ENCODE measurements at regions not wholly inside any gene's neighbourhood (a gene's known extent, or its start where the extent isn't known, plus 50 kb on each side); places are given as distances from the start of the nearest gene placed in this dataset.

GRCh38 chr4:18934197-18934596 is 912.6 kb upstream of the LCORL start:
- peaks cover 4% of the 10 kb centered on the region for H3K27me3 ChIP-seq (ENCODE audit: low read depth)
- H3K4me1 ChIP-seq = peaks cover 2% of the 10 kb centered on the region; the same call in 1 of the 2 replicates
- H3K9me3 ChIP-seq = no peaks in the 10 kb centered on the region
- no peak overlapping the region for H3K4me3 ChIP-seq
- DNase-seq (ENCODE audit: low spot score in 2 of 2) = no peak
- no peaks in the 10 kb centered on the region for H3K36me3 ChIP-seq (replicated peaks)
- in situ Hi-C loops (cut with MboI; ENCODE audit: low sequenced_read_pairs) = no loop called here

- H3K27me3 ChIP-seq (ENCODE audit: low read depth) = peaks cover 4% of the 10 kb centered on the region
- H3K4me3 ChIP-seq = no peak overlapping the region
- DNase-seq (ENCODE audit: low spot score in 2 of 2) = no peak
- H3K4me1 ChIP-seq = peaks cover 2% of the 10 kb centered on the region; the same call in 1 of the 2 replicates
- H3K36me3 ChIP-seq (replicated peaks) = no peaks in the 10 kb centered on the region
- in situ Hi-C loops (cut with MboI; ENCODE audit: low sequenced_read_pairs) = no loop called here
- H3K9me3 ChIP-seq = no peaks in the 10 kb centered on the region
Observed at GRCh38 chr4:18932730-18933339, 911.3 kb upstream of the LCORL start.

- in situ Hi-C loops (cut with MboI; ENCODE audit: low sequenced_read_pairs) = no loop called here
- no peaks in the 10 kb centered on the region for H3K36me3 ChIP-seq (replicated peaks)
- H3K9me3 ChIP-seq = no peaks in the 10 kb centered on the region
Observed at GRCh38 chr4:18931643-18932377, 910.3 kb upstream of the LCORL start.

GRCh38 chr4:18930487-18930886 is 908.9 kb upstream of the LCORL start:
- DNase-seq (ENCODE audit: low spot score in 2 of 2) = no peak
- H3K9me3 ChIP-seq = no peaks in the 10 kb centered on the region
- in situ Hi-C loops (cut with MboI; ENCODE audit: low sequenced_read_pairs) = no loop called here
- H3K27me3 ChIP-seq (ENCODE audit: low read depth) = no peaks in the 10 kb centered on the region
- H3K4me1 ChIP-seq = no peaks in the 10 kb centered on the region; the same call in 1 of the 2 replicates
- no peaks in the 10 kb centered on the region for H3K36me3 ChIP-seq (replicated peaks)
- H3K4me3 ChIP-seq = no peak overlapping the region

More at GRCh38 chr4:18931643-18932377, 910.3 kb upstream of the LCORL start:
- DNase-seq (ENCODE audit: low spot score in 2 of 2) = no peak
- Histone ChIP-seq H3K4me1 (peaks cover 2% of the 10 kb centered on the region; the same call in 1 of the 2 replicates), H3K27me3 (ENCODE audit: low read depth) (no peaks in the 10 kb centered on the region; the same call in 1 of the 2 replicates), H3K4me3 (no peak overlapping the region)

- in situ Hi-C loops (cut with MboI; ENCODE audit: low sequenced_read_pairs) = no loop called here
- DNase-seq (ENCODE audit: low spot score in 2 of 2) = no peak
- H3K4me1 ChIP-seq = no peaks in the 10 kb centered on the region
- H3K27me3 ChIP-seq (ENCODE audit: low read depth) = no peaks in the 10 kb centered on the region
- H3K36me3 ChIP-seq (replicated peaks) = no peaks in the 10 kb centered on the region
- H3K9me3 ChIP-seq = no peaks in the 10 kb centered on the region
- H3K4me3 ChIP-seq = no peak overlapping the region
Observed at GRCh38 chr4:18923496-18924161, 902.1 kb upstream of the LCORL start.

GRCh38 chr4:18917689-18918088 is 896.1 kb upstream of the LCORL start:
- in situ Hi-C loops (cut with MboI; ENCODE audit: low sequenced_read_pairs) = no loop called here
- Histone ChIP-seq H3K4me3 (no peak overlapping the region), H3K9me3 (no peaks in the 10 kb centered on the region), H3K27me3 (ENCODE audit: low read depth) (peaks cover 2% of the 10 kb centered on the region; the same call in 1 of the 2 replicates), H3K36me3 (replicated peaks) (no peaks in the 10 kb centered on the region), H3K4me1 (no peaks in the 10 kb centered on the region)
- DNase-seq (ENCODE audit: low spot score in 2 of 2) = no peak

GRCh38 chr4:18914182-18914581 is 892.6 kb upstream of the LCORL start:
- H3K9me3 ChIP-seq = no peaks in the 10 kb centered on the region
- in situ Hi-C loops (cut with MboI; ENCODE audit: low sequenced_read_pairs) = no loop called here
- H3K4me3 ChIP-seq = no peak overlapping the region
- H3K4me1 ChIP-seq = no peaks in the 10 kb centered on the region
- peaks cover 2% of the 10 kb centered on the region; the same call in 1 of the 2 replicates for H3K27me3 ChIP-seq (ENCODE audit: low read depth)
- DNase-seq (ENCODE audit: low spot score in 2 of 2) = no peak
- H3K36me3 ChIP-seq (replicated peaks) = no peaks in the 10 kb centered on the region

- H3K4me3 ChIP-seq = no peak overlapping the region
- H3K9me3 ChIP-seq = no peaks in the 10 kb centered on the region
- no peak for DNase-seq (ENCODE audit: low spot score in 2 of 2)
- H3K27me3 ChIP-seq (ENCODE audit: low read depth) = peaks cover 2% of the 10 kb centered on the region; the same call in 1 of the 2 replicates
- in situ Hi-C loops (cut with MboI; ENCODE audit: low sequenced_read_pairs) = no loop called here
- H3K36me3 ChIP-seq (replicated peaks) = no peaks in the 10 kb centered on the region
- no peaks in the 10 kb centered on the region for H3K4me1 ChIP-seq
Observed at GRCh38 chr4:18894928-18895327, 873.4 kb upstream of the LCORL start.

GRCh38 chr4:18882468-18882867 is 860.9 kb upstream of the LCORL start:
- H3K9me3 ChIP-seq = no peaks in the 10 kb centered on the region
- no peaks in the 10 kb centered on the region for H3K27me3 ChIP-seq (ENCODE audit: low read depth)
- in situ Hi-C loops (cut with MboI; ENCODE audit: low sequenced_read_pairs) = no loop called here
- DNase-seq (ENCODE audit: low spot score in 2 of 2) = peak; percentile 22 to 40
- no peaks in the 10 kb centered on the region for H3K36me3 ChIP-seq (replicated peaks)
- no peak overlapping the region for H3K4me3 ChIP-seq
- peaks cover 21% of the 10 kb centered on the region for H3K4me1 ChIP-seq

- H3K27me3 ChIP-seq (ENCODE audit: low read depth) = no peaks in the 10 kb centered on the region
- H3K36me3 ChIP-seq (replicated peaks) = no peaks in the 10 kb centered on the region
- no peak overlapping the region for H3K4me3 ChIP-seq
- in situ Hi-C loops (cut with MboI; ENCODE audit: low sequenced_read_pairs) = no loop called here
- DNase-seq (ENCODE audit: low spot score in 2 of 2) = no peak
- H3K9me3 ChIP-seq = no peaks in the 10 kb centered on the region
- peaks cover 21% of the 10 kb centered on the region for H3K4me1 ChIP-seq
Observed at GRCh38 chr4:18881556-18881955, 860.0 kb upstream of the LCORL start.

- Histone ChIP-seq H3K36me3 (replicated peaks) (no peaks in the 10 kb centered on the region), H3K9me3 (no peaks in the 10 kb centered on the region), H3K4me1 (peaks cover 21% of the 10 kb centered on the region), H3K27me3 (ENCODE audit: low read depth) (no peaks in the 10 kb centered on the region), H3K4me3 (no peak overlapping the region)
- peak in 1 of 2 experiments; percentile 72 for DNase-seq (ENCODE audit: low spot score in 2 of 2)
- in situ Hi-C loops (cut with MboI; ENCODE audit: low sequenced_read_pairs) = no loop called here
Observed at GRCh38 chr4:18880871-18881270, 859.3 kb upstream of the LCORL start.

- H3K27me3 ChIP-seq (ENCODE audit: low read depth) = peaks cover 1% of the 10 kb centered on the region; the same call in 1 of the 2 replicates
- no peak for DNase-seq (ENCODE audit: low spot score in 2 of 2)
- in situ Hi-C loops (cut with MboI; ENCODE audit: low sequenced_read_pairs) = no loop called here
- peaks cover 21% of the 10 kb centered on the region for H3K4me1 ChIP-seq
- no peaks in the 10 kb centered on the region for H3K9me3 ChIP-seq
- H3K36me3 ChIP-seq (replicated peaks) = no peaks in the 10 kb centered on the region
- H3K4me3 ChIP-seq = no peak overlapping the region
Observed at GRCh38 chr4:18878561-18878960, 857.0 kb upstream of the LCORL start.

- Histone ChIP-seq H3K4me3 (no peak overlapping the region), H3K36me3 (replicated peaks) (no peaks in the 10 kb centered on the region), H3K4me1 (peaks cover 14% of the 10 kb centered on the region), H3K27me3 (ENCODE audit: low read depth) (peaks cover 4% of the 10 kb centered on the region; the same call in 1 of the 2 replicates), H3K9me3 (no peaks in the 10 kb centered on the region)
- in situ Hi-C loops (cut with MboI; ENCODE audit: low sequenced_read_pairs) = no loop called here
- DNase-seq (ENCODE audit: low spot score in 2 of 2) = no peak
Observed at GRCh38 chr4:18869166-18869565, 847.6 kb upstream of the LCORL start.
